SK-N-SH (cell line): ENCODE measurements at regions not wholly inside any gene's neighbourhood (a gene's known extent, or its start where the extent isn't known, plus 50 kb on each side); places are given as distances from the start of the nearest gene placed in this dataset.

Source experiments
- CTCF ChIA-PET: fragments of 300-600, 350-600 bp; formaldehyde crosslinking; extraction: SDS; loops from one replicate; lab custom pipeline; 2021; lab: Yijun Ruan, JAX
- POLR2A ChIA-PET: fragments of 350-600 bp; sonication (Branson Sonifier 250); formaldehyde crosslinking; extraction: SDS; loops from one replicate; lab custom pipeline; 2020; ENCODE audit warnings: antibody characterized with exemption, inconsistent platforms; lab: Yijun Ruan, JAX
- DNase-seq: peaks from one replicate; pipeline ENCODE4 v3.0.0; 2012
- H2AFZ ChIP-seq: fragments of 200-600 bp; sonication (generic); 2 replicates; pipeline ENCODE4 v1.8.1; 2016; ENCODE audit warnings: antibody characterized with exemption, mild to moderate bottlenecking, low read depth
- H3F3A ChIP-seq: fragments of 200-600 bp; sonication (generic); replicated peaks from 2 replicates; pipeline ENCODE3; 2016; ENCODE audit warnings: antibody characterized with exemption, mild to moderate bottlenecking; ENCODE audit not compliant: insufficient read depth
- H3K27ac ChIP-seq, 2 experiments: fragments of 200-500 bp in 1 of 2; fragments of 200-600 bp in 1 of 2; sonication (Bioruptor generic) in 1 of 2; sonication (generic), shearing (Covaris generic) in 1 of 2; 2 replicates each; pipeline versions ENCODE4 v1.5.1 to v1.6.1; 2014 to 2016; ENCODE audit warnings: low read depth in 2 of 2, inconsistent platforms in 1 of 2, low read length in 1 of 2, mild to moderate bottlenecking in 1 of 2, mixed read lengths in 1 of 2
- H3K27me3 ChIP-seq: fragments of 200-600 bp; sonication (generic), shearing (Covaris generic); 2 replicates; pipeline ENCODE4 v1.6.1; 2016; ENCODE audit warnings: mixed run types; ENCODE audit not compliant: insufficient read depth
- H3K36me3 ChIP-seq, 2 experiments: fragments of 200-500 bp in 1 of 2; fragments of 200-600 bp in 1 of 2; sonication (Bioruptor generic) in 1 of 2; sonication (generic) in 1 of 2; replicated peaks in 1 of 2; 2 replicates each; pipeline versions ENCODE3 to v1.5.1; 2014 to 2016; ENCODE audit warnings: low read length in 1 of 2, mild to moderate bottlenecking in 1 of 2; ENCODE audit not compliant: insufficient read depth in 2 of 2, control insufficient read depth in 1 of 2
- H3K4me1 ChIP-seq, 2 experiments: fragments of 200-500 bp in 1 of 2; fragments of 200-600 bp in 1 of 2; sonication (Bioruptor generic) in 1 of 2; sonication (generic), shearing (Covaris generic) in 1 of 2; 2 replicates each; pipeline versions ENCODE4 v1.5.1 to v1.6.1; 2014 to 2016; ENCODE audit warnings: low read depth in 1 of 2, low read length in 1 of 2, mixed run types in 1 of 2; ENCODE audit not compliant: insufficient read depth in 2 of 2, control insufficient read depth in 1 of 2
- H3K4me2 ChIP-seq: fragments of 200-600 bp; sonication (generic), shearing (Covaris generic); 2 replicates; pipeline ENCODE4 v1.6.1; 2017; ENCODE audit warnings: mixed run types
- H3K4me3 ChIP-seq, 2 experiments: fragments of 200-500 bp in 1 of 2; fragments of 200-600 bp in 1 of 2; sonication (Bioruptor generic) in 1 of 2; sonication (generic), shearing (Covaris generic) in 1 of 2; 2 replicates each; pipeline versions ENCODE4 v1.5.1 to v1.8.1; 2014 to 2016; ENCODE audit warnings: low read depth in 2 of 2, inconsistent platforms in 1 of 2, low read length in 1 of 2, mild to moderate bottlenecking in 1 of 2, mixed read lengths in 1 of 2, moderate library complexity in 1 of 2
- H3K79me2 ChIP-seq: fragments of 200-600 bp; sonication (generic); 2 replicates; pipeline ENCODE4 v1.8.1; 2017; ENCODE audit warnings: mild to moderate bottlenecking; ENCODE audit not compliant: insufficient read depth
- H3K9ac ChIP-seq: fragments of 200-600 bp; sonication (generic); 2 replicates; pipeline ENCODE4 v1.6.1; 2017; ENCODE audit warnings: mixed run types
- H3K9me2 ChIP-seq: fragments of 200-600 bp; sonication (generic); 2 replicates; pipeline ENCODE4 v1.6.1; 2017; ENCODE audit warnings: mixed run types
- H3K9me3 ChIP-seq: fragments of 200-600 bp; sonication (generic); 2 replicates; pipeline ENCODE4 v1.6.1; 2017; ENCODE audit warnings: mixed run types, mild to moderate bottlenecking, moderate library complexity
- H4K20me1 ChIP-seq: fragments of 200-600 bp; sonication (generic); 2 replicates; pipeline ENCODE4 v1.6.1; 2017; ENCODE audit warnings: mild to moderate bottlenecking, mixed run types; ENCODE audit not compliant: insufficient read depth
- ELF1 ChIP-seq: IDR thresholded peaks from 2 replicates; pipeline ENCODE4 v1.4.0; 2012
- EP300 ChIP-seq, 2 experiments: IDR thresholded peaks; 2 replicates each; pipeline versions ENCODE4 v1.4.0 to v1.6.1; 2012; ENCODE audit warnings: borderline replicate concordance in 1 of 2, low read depth in 1 of 2, low read length in 1 of 2
- GABPA ChIP-seq: IDR thresholded peaks from 2 replicates; pipeline ENCODE4 v1.4.0; 2012; ENCODE audit warnings: low read depth, mild to moderate bottlenecking
- GATA2 ChIP-seq: sonication (generic); formaldehyde crosslinking; IDR thresholded peaks from 2 replicates; pipeline ENCODE4 v1.5.0; 2020; ENCODE audit warnings: mild to moderate bottlenecking, missing genetic modification reagents
- JUND ChIP-seq: IDR thresholded peaks from 2 replicates; pipeline ENCODE4 v1.4.0; 2012
- MEF2A ChIP-seq: IDR thresholded peaks from 2 replicates; pipeline ENCODE4 v1.4.0; 2012; ENCODE audit warnings: low read depth, borderline replicate concordance
- MXI1 ChIP-seq: IDR thresholded peaks from 2 replicates; pipeline ENCODE4 v1.6.1; 2012; ENCODE audit warnings: mild to moderate bottlenecking, low read depth, low read length, improper control_type of control experiment
- NRF1 ChIP-seq: IDR thresholded peaks from 2 replicates; pipeline ENCODE4 v1.6.1; 2012; ENCODE audit warnings: low read depth, mild to moderate bottlenecking, low read length
- POLR2AphosphoS5 ChIP-seq: IDR thresholded peaks from 2 replicates; pipeline ENCODE4 v1.6.1; 2012; ENCODE audit warnings: low read depth, low read length
- RAD21 ChIP-seq: IDR thresholded peaks from 2 replicates; pipeline ENCODE4 v1.6.1; 2012; ENCODE audit warnings: mild to moderate bottlenecking, low read length
- RCOR1 ChIP-seq: fragments of 150-350 bp; IDR thresholded peaks from 2 replicates; pipeline ENCODE4 v1.6.1; 2017; ENCODE audit warnings: antibody characterized with exemption, low read length
- SIN3A ChIP-seq: IDR thresholded peaks from 2 replicates; pipeline ENCODE4 v1.6.1; 2012; ENCODE audit warnings: low read depth, mild to moderate bottlenecking, low read length, moderate library complexity, borderline replicate concordance
- TCF12 ChIP-seq: IDR thresholded peaks from 2 replicates; pipeline ENCODE4 v1.4.0; 2012
- TEAD4 ChIP-seq: IDR thresholded peaks from 2 replicates; pipeline ENCODE4 v1.4.0; 2012; ENCODE audit warnings: mild to moderate bottlenecking, borderline replicate concordance; ENCODE audit not compliant: insufficient read depth
- WGBS: methylation state at CpG from one replicate; pipeline ENCODE4 v1.1.6; 2017; ENCODE audit warnings: low lambda C conversion rate; 5-methylcytosine and 5-hydroxymethylcytosine counted together
- TF ChIP-seq, protein P1 (sequence below): IDR thresholded peaks from 2 replicates; pipeline ENCODE4 v1.4.0; 2012; ENCODE audit warnings: low read depth
- TF ChIP-seq, protein P2 (sequence below): fragments of 200-600 bp; sonication (generic); IDR thresholded peaks from 2 replicates; pipeline ENCODE4 v1.6.1; 2017; ENCODE audit warnings: antibody characterized with exemption, mild to moderate bottlenecking, moderate library complexity
- TF ChIP-seq, protein P3 (sequence below): IDR thresholded peaks from 2 replicates; pipeline ENCODE4; 2012
- TF ChIP-seq, protein P4 (sequence below): IDR thresholded peaks from 2 replicates; pipeline ENCODE4 v1.4.0; 2012; ENCODE audit warnings: low read depth, borderline replicate concordance
- TF ChIP-seq, protein P5 (sequence below): IDR thresholded peaks from 2 replicates; pipeline ENCODE4 v1.4.0; 2012; ENCODE audit warnings: low read depth, borderline replicate concordance

DNA sequence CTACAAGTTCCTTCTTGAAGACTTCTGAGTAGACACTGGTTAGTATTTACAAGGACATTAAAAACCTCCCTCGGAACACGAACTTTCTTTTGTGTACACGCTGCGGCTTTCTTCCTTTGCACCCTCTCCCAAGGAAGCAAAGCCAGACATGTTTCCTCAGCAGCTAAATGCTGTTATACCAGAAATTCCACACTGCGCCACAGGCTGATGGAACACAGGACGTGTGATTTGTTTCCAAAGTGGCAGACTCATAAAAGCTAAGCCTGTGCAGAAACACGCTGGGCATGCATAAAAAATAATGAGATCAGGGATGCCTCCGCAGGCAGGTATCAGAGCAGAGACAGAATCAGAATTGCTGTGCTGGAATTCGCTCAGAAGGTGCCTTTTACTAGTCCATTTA, 73.0 kb upstream of the RGPD5 start:
- H4K20me1 ChIP-seq, result no peaks in the 10 kb centered on the region
- POLR2A ChIA-PET, result no interaction called here

More for the DNA sequence above, 73.0 kb upstream of the RGPD5 start:
- Histone ChIP-seq H3K4me3 (no peak overlapping the region), H3K4me2 (no peak overlapping the region), H3K36me3 (no peaks in the 10 kb centered on the region), H2AFZ (no peak overlapping the region), H3K27ac (no peak overlapping the region), H3K9me3 (no peaks in the 10 kb centered on the region), H3K27me3 (no peaks in the 10 kb centered on the region), H3K4me1 (no peaks in the 10 kb centered on the region), H3F3A (no peaks in the 10 kb centered on the region), H3K9ac (no peak overlapping the region), H3K9me2 (no peaks in the 10 kb centered on the region), H3K79me2 (no peaks in the 10 kb centered on the region)
- WGBS, result 84% methylated on average over 9 of the region's 9 CpGs
- TF ChIP-seq MEF2A (no peak), GATA2 (CRISPR knock-in tag) (no peak), EP300 (IDR thresholded peaks at IDR 0.05; ENCODE audit: borderline replicate concordance in 1 of 2, low read depth in 1 of 2, low read length in 1 of 2) (no peak), MXI1 (no peak), GABPA (no peak), RAD21 (no peak), POLR2AphosphoS5 (no peak), TEAD4 (no peak), NRF1 (no peak), RCOR1 (no peak), SIN3A (no peak), TCF12 (no peak), ELF1 (no peak), JUND (no peak)
- TF ChIP-seq, protein P1, sequence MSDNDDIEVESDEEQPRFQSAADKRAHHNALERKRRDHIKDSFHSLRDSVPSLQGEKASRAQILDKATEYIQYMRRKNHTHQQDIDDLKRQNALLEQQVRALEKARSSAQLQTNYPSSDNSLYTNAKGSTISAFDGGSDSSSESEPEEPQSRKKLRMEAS, result no peak
- TF ChIP-seq, protein P2, sequence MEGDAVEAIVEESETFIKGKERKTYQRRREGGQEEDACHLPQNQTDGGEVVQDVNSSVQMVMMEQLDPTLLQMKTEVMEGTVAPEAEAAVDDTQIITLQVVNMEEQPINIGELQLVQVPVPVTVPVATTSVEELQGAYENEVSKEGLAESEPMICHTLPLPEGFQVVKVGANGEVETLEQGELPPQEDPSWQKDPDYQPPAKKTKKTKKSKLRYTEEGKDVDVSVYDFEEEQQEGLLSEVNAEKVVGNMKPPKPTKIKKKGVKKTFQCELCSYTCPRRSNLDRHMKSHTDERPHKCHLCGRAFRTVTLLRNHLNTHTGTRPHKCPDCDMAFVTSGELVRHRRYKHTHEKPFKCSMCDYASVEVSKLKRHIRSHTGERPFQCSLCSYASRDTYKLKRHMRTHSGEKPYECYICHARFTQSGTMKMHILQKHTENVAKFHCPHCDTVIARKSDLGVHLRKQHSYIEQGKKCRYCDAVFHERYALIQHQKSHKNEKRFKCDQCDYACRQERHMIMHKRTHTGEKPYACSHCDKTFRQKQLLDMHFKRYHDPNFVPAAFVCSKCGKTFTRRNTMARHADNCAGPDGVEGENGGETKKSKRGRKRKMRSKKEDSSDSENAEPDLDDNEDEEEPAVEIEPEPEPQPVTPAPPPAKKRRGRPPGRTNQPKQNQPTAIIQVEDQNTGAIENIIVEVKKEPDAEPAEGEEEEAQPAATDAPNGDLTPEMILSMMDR, result no peak
- TF ChIP-seq, protein P3, sequence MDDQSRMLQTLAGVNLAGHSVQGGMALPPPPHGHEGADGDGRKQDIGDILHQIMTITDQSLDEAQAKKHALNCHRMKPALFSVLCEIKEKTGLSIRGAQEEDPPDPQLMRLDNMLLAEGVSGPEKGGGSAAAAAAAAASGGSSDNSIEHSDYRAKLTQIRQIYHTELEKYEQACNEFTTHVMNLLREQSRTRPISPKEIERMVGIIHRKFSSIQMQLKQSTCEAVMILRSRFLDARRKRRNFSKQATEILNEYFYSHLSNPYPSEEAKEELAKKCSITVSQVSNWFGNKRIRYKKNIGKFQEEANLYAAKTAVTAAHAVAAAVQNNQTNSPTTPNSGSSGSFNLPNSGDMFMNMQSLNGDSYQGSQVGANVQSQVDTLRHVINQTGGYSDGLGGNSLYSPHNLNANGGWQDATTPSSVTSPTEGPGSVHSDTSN, result no peak
- TF ChIP-seq, protein P4, sequence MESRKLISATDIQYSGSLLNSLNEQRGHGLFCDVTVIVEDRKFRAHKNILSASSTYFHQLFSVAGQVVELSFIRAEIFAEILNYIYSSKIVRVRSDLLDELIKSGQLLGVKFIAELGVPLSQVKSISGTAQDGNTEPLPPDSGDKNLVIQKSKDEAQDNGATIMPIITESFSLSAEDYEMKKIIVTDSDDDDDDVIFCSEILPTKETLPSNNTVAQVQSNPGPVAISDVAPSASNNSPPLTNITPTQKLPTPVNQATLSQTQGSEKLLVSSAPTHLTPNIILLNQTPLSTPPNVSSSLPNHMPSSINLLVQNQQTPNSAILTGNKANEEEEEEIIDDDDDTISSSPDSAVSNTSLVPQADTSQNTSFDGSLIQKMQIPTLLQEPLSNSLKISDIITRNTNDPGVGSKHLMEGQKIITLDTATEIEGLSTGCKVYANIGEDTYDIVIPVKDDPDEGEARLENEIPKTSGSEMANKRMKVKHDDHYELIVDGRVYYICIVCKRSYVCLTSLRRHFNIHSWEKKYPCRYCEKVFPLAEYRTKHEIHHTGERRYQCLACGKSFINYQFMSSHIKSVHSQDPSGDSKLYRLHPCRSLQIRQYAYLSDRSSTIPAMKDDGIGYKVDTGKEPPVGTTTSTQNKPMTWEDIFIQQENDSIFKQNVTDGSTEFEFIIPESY, result no peak
- TF ChIP-seq, protein P5, sequence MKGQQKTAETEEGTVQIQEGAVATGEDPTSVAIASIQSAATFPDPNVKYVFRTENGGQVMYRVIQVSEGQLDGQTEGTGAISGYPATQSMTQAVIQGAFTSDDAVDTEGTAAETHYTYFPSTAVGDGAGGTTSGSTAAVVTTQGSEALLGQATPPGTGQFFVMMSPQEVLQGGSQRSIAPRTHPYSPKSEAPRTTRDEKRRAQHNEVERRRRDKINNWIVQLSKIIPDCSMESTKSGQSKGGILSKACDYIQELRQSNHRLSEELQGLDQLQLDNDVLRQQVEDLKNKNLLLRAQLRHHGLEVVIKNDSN, result no peak
- CTCF ChIA-PET, result interaction anchor here (2.2 to 2.3 kb wide), 2 partner anchors 15 to 175 kb away, joined by 8 to 10 read pairs; no protein-coding TSS in a partner anchor
- no peak for DNase-seq
